Cardiac septum (tissue), 1 donor: ENCODE measurements at regions not wholly inside any gene's neighbourhood (a gene's known extent, or its start where the extent isn't known, plus 50 kb on each side); places are given as distances from the start of the nearest gene placed in this dataset.
"Not testable (repeated sequence)": the region's sequence is repeated elsewhere in the genome, so short reads cannot be mapped to it uniquely, and the experiment has no call there.

Experiments
- DNase-seq: peaks from one replicate; pipeline ENCODE4 v3.0.0-alpha.2; 2020; ENCODE audit warnings: low spot score
- intact Hi-C: fragments of 100-400 bp; cut with DNase I; formaldehyde crosslinking; loops from one replicate; pipeline ENCODE4 v1.14.0; 2022
- donor health status: DM: no; HTN: no; CAD: no.

DNA sequence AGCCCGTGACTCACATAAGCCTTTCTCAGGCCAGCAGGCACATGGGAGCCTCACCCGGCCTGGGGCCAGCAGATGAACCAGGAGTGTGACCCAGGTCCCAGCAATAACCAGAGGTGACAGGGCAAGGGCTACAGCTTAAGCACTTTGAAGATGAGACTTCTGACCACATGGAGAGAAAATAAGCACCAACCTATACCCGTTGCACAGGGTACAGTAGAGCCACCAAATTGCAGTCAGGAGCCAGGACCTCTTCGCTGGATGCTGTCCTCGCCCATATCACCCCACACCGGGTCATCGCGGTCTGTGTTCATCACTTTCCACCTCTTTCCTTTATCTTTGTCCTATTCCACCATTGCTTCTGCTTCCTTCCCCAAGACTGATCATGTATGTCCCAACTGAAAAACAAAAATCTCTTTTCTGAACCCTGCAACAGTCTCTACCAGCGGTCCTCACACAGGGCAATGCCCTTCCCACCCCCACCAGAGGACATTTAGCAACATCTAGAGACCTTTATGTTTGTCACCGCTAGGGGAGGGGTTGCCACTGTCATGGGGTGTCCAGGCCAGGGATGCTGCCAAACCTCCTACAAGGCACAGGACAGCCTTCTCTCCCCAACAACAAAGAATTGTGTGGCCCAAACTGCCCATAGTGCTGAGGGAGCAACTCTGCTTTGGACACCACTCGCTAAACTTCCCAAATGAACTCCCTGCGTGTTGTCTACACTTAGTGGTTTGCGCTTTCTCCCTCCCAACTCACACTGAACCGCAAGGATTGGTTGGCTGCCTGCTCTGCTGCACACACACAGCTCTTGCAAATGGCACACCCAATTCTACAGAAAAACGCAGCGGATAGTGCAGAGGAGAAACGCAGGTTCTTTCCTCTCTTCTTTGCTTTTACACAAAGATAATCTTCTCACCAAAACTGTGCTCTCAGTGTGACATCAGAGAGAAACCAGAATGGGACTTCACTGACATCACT, 219.4 kb upstream of the FRG1 start:
- intact Hi-C loops, DNase-seq: not testable (repeated sequence)

DNA sequence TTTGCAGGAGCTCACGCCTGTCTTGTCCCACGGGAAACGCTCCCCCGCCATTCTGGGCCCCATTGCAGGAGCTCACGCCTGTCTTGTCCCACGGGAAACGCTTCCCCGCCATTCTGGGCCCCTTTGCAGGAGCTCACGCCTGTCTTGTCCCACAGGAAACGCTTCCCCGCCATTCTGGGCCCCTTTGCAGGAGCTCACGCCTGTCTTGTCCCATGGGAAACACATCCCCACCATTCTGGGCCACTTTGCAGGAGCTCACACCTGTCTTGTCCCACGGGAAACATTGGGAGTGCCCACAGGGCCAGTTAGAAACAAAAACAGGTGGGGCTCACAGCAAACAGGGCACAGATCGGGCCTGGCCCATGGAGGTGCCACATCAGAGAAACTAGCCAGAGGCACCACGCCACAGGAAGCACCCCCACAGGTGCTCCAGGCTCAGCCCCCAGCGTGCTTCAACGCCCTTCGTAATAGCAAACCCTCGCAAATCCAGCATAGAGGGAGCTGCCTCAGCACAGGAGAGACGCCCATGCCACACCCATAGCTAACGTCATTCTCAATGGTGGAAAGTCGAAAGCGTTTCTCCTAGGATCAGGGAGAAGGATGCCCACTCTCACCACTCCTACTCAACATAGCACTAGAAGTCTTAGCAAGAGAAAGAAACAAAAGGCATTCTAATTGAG, 218.2 kb upstream of the FRG1 start:
- intact Hi-C loops, DNase-seq: not testable (repeated sequence)

DNA sequence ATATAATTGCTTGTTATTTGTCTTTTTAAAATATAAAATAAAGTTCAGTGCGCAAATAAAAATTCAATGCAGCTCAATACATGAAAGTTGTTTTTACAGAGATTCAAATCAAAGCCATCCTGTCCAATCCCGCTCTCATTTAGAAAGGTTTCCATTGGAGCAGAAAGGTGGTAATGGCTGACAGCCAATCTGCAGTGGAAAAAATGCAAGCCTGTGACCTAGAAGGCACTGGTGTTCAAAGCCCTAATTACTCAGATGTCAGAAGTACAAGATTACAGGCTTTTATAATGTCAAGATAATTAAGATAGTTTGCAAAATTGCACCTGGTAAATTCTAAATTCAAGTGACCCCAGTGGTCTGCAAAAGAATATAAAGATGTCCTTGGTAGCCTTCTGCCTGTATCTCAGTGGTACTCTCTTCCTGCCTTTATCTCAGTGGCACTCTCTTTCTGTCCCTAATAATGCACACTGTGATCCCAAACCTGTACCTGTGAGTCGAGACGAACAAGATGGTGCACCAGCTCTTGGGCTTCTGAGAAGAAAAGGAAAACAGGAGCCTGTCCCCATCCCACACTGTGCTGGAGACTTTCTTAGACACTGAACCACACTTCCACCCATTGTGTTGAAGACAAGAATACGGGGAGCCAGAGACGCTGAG, 212.6 kb upstream of the FRG1 start:
- intact Hi-C loops, DNase-seq: not testable (repeated sequence)

DNA sequence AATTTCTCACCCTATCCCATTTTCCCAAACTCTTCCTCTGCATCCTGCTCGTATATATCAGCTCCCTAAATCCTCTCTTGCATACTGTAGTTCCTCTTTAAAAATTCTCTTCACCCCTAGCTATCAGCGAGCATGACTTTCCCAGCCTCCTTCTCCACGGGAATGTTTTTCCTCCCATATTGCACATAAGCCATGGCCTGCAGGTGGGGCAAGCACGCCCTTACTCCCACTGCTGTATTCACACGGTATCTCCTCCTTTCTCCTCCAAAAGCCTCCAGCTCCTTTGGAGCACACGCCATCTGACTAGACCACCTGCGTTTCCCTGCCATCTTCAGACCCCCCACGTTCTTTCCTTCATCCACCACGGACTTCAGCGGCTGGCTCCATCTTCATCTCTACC, 208.7 kb upstream of the FRG1 start:
- DNase-seq, intact Hi-C loops: not testable (repeated sequence)

DNA sequence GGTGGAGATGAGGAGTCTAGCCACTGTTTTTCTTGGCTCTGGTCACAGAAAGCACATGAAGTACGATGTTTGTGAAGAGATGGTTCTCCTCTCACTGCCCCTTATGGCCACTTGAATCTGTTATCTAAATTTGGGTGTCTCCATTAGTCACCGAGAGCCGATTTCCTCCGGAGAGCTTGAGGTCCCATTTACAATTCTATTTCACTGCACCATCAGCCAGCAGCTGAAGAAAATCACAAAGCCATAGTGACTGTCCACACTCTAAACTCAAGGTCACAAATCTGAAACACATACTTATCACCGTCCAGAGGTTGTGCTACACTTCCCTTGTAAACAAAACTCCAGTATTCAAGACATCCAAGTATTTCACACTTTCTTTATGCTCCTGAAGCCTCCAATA, 207.2 kb upstream of the FRG1 start:
- DNase-seq, intact Hi-C loops: not testable (repeated sequence)

DNA sequence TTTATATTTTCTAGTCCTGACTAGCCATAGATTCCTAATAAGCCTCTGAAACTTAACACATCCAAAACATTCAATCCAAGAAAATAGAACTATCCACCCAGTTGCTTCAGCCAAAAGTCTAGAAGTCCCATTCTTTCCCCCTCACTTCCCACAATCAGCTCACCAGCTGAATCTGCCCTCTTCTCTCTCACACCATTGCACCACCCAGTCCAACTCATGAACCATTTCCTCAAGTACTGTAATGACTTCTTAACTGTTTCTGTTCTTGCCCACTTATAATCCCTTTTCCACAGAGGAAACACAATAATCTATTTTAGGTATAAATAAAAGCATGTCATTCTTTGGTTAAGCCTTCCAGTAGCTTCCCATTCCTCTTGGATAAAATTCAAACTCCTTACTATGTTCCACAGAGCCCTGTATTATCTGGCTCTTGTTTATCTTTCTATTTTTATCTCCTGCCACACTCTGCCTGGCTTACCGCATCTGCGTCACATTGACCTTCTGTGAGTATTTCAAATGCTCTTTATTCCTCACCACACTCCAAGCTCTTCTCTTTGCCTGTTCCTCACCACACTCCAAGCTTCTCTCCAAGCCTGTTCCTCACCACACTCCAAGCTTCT, 205.9 kb upstream of the FRG1 start:
- intact Hi-C loops, DNase-seq: not testable (repeated sequence)

DNA sequence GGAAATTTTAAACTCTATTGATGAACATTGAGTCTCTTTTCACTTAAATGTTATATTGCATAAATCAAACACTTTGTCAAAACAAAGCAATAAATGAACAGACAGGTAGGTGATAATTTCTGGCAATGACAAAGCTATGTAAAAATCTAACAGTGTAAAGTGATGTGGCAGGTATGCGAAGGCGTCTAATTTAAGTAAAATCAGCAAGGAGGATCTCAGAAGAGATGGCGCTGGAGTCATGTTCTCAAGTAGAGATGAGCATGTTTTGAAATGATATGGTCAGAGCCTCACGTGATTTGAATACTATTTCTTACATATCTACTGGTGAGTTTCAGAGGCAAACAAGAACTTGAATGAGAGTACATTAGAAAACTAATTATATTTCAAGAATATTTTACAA, 204.0 kb upstream of the FRG1 start:
- intact Hi-C loops, DNase-seq: not testable (repeated sequence)

DNA sequence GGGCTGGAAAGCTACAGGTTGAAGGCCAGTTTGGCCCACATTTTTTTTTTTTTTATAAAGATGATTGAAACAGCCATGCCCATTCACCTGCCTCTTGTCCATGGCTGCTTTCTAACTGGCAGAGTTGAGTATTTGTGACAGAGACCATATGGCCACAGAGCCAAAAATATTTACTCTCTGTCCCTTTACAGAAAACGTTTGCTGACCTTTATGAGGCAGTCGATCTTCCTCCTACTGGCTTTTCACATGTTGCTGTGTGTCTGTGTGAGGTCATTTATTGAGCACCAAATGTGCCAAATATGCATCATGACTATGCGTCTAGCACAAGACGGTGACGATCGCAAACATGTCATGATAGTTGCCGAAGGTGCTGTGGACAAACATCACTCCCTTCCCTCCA, 200.6 kb upstream of the FRG1 start:
- intact Hi-C loops, DNase-seq: not testable (repeated sequence)

DNA sequence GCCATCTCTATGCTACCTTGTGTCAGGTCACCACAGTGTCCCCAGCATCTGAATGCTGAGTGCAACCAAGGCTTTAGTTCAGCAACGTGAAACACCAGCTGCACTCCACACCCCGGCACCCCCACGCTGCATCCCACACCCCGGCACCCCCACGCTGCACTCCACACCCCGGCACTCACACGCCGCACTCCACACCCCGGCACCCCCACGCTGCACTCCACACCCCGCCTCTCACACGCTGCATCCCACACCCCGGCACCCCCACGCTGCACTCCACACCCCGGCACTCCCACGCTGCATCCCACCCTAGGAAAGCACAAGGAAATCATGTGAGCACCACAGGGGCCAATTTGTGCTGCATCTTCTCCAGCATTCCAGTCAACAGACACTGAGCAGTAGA, 199.8 kb upstream of the FRG1 start:
- intact Hi-C loops, result no loop called here
- DNase-seq, result no peak

DNA sequence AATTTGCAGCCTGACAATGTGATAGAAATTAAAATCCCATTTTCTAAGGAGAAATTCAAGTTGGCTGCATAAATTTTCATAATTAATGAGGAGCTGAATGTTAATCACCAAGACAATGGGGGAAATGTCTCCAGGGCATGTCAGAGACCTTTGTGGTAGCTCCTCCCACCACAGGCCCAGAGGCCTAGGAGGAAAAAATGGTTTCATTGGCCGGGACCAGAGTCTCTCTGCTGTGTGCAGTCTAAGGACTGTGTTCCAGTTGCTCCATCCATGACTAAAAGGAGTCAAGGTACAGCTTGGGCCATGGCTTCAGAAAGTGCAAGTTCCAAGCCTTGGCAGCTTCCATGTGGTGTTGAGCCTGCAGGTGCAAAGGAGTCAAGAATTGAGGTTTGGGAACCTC, 187.6 kb upstream of the FRG1 start:
- intact Hi-C loops, DNase-seq: not testable (repeated sequence)

DNA sequence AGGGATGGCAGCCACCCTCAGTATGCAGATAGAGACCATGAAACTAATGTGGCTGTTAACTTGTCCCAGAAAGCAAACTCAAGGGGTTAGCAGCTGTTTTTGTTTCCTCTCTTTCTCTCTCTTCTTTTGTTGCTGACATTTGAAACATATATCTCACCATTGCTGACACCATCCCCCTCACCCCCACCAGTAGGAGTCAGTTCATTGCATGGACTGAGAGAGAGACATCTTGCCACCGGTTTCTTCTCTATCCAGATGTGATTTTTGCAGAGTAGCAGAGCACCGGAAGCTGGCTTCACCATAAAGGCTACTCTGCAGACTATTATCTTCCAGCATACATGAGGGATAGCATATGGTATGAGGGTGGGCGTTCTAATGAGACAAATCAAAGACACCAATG, 177.1 kb upstream of the FRG1 start:
- no peak for DNase-seq
- intact Hi-C loops, result no loop called here

DNA sequence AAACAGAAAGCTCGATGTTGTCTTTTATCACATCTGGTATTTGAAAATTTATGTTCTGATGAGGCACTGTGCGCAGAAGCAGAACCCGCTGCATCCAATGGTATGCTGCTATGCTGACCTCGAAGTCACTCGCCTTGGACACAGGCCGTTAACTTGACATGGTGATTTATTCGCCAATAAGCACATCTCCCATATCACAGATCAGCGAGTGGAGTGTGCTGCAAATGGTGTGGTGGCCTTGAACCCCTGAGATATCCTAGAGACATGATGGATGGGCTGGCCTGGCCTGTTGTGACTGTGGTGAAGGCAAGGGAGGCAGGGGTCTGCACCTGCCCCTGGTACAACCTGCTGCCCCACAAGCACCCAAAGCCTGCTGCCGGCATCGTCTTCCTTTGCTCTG, 175.4 kb upstream of the FRG1 start:
- intact Hi-C loops, result no loop called here
- DNase-seq, result no peak

DNA sequence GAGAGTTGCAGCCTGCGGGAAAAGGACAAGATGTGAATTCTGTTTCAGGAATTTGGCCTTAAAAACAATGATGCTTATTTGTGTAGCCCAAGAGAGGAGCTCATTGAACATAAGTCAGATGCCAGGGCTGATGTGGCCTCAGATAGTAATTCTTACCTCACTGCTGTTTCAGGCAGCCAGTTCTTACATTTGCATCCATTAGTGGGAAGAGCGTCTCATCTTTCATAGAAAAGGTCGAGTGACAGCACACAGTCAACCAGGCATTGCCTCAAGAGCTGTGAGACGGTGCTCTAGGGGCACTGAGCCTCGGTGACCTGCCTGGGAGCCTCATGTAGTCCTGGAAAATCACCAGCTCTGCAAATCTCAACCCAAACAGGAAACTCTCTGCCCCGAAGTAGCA, 174.9 kb upstream of the FRG1 start:
- intact Hi-C loops, result no loop called here
- no peak for DNase-seq

DNA sequence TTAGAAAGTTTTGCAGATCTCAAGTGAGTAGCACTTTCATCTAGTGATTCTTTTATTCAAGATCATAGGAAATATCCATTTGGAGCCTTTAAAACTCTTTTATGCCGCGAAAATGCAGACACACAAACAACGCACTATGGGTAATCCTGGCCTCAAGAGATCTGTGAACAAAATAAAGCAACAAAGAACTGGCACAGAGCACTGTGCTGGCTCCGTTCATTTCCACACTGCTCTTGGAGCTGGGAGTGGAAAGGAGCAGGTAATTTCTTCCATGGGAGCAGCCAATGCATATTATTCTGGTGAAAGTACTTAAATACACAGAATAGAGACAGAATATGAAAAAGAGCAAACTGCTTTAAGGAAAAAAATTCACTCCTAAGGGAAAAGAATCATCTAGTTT, 172.7 kb upstream of the FRG1 start:
- intact Hi-C loops, result no loop called here
- DNase-seq, result no peak

DNA sequence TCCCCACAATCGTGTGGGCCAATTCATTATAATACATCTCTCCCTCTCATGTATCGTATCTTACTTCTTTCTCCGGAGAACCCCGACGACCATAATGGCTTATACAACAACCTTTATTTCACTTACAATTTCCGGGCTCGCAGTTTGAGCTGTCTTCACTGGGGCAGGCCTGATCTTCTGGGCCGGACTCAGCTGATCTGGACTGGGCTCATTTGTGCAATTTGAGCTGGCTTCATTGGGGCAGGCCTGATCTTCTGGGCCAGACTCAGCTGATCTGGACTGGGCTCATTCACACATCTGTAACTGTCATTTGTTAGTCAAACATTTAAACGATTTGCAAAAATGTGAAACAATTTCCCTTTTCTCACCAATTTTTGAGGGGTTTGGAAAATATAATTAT, 171.5 kb upstream of the FRG1 start:
- no peak for DNase-seq
- intact Hi-C loops, result no loop called here

DNA sequence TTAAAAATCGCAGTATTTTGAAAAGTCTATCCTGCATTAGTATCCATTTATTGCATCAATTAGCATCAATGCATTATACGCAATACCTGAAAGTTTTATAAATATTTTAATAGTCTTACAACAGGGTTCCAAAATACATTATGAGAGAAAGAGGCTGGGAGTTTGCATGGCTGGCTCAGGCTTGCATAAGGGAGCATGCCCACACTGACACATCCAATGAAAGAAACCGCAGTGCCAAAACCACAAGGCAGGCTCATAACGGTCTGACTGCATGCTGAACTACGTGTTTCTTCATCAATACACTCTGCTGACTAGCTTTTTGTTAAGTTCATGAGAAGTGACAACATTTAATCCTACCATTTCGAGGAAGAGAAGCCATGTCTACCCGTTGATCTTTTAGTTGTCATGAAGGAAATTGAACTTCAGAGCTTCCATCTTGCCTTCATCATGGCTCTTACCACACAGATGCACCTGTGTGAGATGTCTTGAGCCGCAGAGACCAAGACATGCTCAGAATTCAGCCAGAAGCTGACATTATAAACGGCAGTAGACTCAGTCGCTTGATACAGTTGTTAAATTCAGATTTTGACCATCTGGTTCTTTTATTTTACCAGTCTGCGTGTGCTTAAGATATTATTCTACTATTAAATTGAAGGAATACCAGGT, 168.8 kb upstream of the FRG1 start:
- no peak for DNase-seq
- intact Hi-C loops, result no loop called here

DNA sequence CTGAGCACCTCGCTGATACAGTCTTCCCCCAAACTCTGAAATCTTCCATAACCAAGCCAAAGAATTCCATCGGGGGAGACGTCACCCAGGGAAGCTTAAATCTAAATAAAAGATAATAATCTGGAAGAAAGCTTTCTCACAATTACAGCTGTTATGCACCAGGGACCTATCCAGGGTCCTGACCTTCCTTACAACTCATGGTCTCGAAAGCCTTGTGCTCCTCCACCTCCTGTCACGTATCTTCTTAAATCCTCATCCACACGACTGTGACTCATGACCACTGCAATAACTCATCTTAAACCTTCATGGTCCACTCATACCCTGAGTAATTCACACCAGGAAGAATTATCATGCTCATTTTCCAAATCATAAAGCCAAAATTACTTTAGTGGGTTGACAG, 166.8 kb upstream of the FRG1 start:
- no peak for DNase-seq
- intact Hi-C loops, result no loop called here

DNA sequence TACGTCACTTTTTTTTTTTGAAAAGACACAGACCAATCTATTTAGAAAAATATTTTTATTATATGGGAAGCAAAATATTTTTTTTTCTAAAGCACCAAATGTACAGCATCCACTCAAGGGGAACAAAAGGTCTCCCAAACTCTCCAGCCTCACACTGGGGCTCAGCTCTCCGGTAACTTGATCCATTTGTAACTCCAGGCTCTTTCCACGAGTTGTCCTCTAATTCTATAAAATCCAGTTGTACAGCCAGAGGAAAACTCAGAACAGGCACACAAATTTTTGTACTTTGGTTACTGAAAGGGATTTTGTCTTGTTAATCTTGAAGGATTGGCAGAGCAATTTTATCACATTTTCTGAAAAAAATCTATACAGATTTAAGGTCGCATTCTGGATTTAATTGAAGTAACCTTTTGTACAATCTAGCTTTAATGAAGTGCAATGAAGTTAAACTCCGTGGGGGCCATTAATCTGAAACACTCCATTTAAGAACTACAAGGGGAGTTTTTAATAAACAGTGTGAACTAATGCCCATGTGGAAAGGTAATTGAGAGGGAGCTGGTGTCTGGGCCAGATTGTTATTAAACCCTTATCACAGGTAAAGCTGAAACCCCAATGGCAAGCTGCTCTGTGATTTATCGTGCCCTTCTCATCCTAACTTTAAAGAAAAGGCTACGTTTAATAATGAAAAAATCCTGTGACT, 161.2 kb upstream of the FRG1 start:
- intact Hi-C loops, result no loop called here

DNA sequence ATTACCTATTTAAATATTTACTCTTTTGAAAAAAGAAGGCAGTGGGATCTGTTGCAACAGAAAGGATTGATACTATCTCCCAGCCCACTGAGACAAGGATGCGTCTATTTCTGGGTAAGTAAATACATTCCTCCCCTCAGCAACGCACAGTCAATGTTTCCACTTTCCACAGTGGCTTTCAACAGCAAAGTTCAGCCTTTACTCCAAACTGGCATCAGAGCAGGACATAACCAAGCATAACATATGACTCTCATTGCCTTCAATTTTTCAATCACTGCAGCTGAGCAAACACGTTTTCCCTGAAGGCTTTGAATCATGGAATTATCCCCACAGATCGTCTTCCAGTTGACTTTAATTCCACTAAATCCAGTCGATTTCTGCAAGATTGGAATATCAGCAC, 160.3 kb upstream of the FRG1 start:
- intact Hi-C loops, result no loop called here
- DNase-seq, result no peak

More for the DNA sequence above, 161.2 kb upstream of the FRG1 start:
- DNase-seq, result no peak
